IPS-18a (cell line): ENCODE measurements at regions not wholly inside any gene's neighbourhood (a gene's known extent, or its start where the extent isn't known, plus 50 kb on each side); places are given as distances from the start of the nearest gene placed in this dataset.
"Not testable (repeated sequence)": the region's sequence is repeated elsewhere in the genome, so short reads cannot be mapped to it uniquely, and the experiment has no call there.

Experiments used
- H3K27ac ChIP-seq: one replicate; pipeline ENCODE4 v1.5.1; 2013; ENCODE audit warnings: low read length
- H3K27me3 ChIP-seq: one replicate; pipeline ENCODE4 v1.6.1; 2013; ENCODE audit warnings: mild to moderate bottlenecking, low read length; ENCODE audit not compliant: control insufficient read depth, insufficient read depth
- H3K36me3 ChIP-seq: one replicate; pipeline ENCODE4 v1.6.1; 2013; ENCODE audit warnings: low read depth, low read length; ENCODE audit not compliant: control insufficient read depth
- H3K4me1 ChIP-seq: one replicate; pipeline ENCODE4 v1.6.1; 2013; ENCODE audit warnings: low read depth, low read length; ENCODE audit not compliant: control insufficient read depth
- H3K4me3 ChIP-seq: one replicate; pipeline ENCODE4 v1.5.1; 2013; ENCODE audit warnings: low read length
- H3K9ac ChIP-seq: one replicate; pipeline ENCODE4 v1.6.1; 2013; ENCODE audit warnings: mild to moderate bottlenecking, low read length, moderate library complexity
- H3K9me3 ChIP-seq: one replicate; pipeline ENCODE4 v1.6.1; 2013; ENCODE audit warnings: low read depth, low read length; ENCODE audit not compliant: control insufficient read depth

- no peak overlapping the region for H3K9ac ChIP-seq
- no peaks in the 10 kb centered on the region for H3K36me3 ChIP-seq
- no peaks in the 10 kb centered on the region for H3K9me3 ChIP-seq
- H3K4me3 ChIP-seq, result no peak overlapping the region
- no peak overlapping the region for H3K27ac ChIP-seq
- H3K4me1 ChIP-seq, result no peaks in the 10 kb centered on the region
- no peaks in the 10 kb centered on the region for H3K27me3 ChIP-seq
Observed at GRCh38 chr12:88895634-88896033, 315.4 kb upstream of the KITLG start.

DNA sequence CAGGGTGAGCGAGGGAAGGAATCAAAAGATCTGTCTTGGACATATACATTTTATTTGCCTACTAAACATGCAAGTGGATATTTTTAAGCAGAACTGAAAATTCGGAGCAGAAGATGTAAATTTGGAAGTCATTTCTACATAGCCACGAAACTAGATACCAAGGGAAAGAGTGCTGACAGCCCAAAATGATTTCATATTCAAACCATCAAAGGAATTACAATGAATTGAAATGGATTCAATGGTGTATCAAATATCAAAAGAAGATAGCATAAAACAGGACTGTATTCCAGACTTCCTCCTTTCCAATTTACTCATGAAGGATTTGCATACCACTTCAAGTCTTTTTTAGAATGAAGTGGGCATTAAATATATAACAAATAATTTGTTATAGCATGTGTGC, 313.5 kb upstream of the KITLG start:
- H3K9ac ChIP-seq, result no peak overlapping the region
- no peaks in the 10 kb centered on the region for H3K27me3 ChIP-seq
- H3K36me3 ChIP-seq, result no peaks in the 10 kb centered on the region
- H3K4me1 ChIP-seq, result no peaks in the 10 kb centered on the region
- no peak overlapping the region for H3K27ac ChIP-seq
- no peaks in the 10 kb centered on the region for H3K9me3 ChIP-seq
- H3K4me3 ChIP-seq, result no peak overlapping the region

DNA sequence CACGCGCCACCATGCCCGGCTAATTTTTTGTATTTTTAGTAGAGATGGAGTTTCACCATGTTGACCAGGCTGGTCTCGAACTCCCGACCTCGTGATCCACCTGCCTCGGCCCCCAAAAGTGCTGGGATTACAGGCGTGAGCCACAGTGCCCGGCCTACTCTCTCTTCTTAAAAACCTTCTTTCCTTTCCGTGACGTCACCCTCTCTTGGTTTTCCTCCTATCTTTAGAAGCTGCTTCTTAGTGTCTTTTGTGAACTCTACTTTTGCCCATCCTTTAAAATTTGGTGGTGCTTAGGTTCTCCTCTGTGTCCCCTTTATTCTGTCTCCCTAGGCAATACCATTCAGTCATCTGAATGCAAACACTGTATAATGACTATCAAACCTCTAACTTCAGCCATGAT, 311.2 kb upstream of the KITLG start:
- not testable (repeated sequence) for H3K4me1 ChIP-seq

DNA sequence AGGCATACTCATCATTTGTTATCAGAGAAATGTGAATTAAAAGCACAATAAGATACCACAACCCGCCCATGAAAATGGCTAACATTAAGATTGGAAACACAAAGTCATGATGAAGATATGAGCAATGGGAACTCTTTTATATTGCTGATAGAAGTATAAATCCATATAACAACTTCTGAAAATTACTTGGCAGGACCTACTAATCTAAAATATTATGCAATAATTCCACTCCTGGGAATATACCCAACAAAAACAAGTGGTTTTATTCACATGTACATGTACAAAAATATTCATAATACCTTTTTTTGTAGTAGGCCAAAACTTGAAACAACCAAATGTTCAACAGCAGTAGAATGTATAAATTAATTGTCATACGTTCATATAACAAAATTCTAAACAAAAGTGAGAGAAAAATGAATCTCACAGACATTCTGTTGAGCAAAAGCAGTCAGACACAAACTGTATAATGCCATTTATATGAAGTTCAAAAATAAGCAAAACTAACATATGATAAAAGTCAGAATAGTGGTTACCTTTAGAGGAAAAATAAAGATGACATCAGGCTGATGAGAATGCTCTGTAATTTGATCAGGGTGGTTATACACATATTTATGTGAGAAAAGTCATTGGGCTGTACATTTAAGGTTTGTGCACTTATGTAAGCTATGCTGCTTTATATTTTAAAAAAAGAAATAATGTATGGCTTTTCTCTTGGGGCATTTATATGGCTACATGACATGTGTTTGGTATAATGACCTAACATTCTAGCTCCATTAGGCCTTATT, 309.2 kb upstream of the KITLG start:
- Histone ChIP-seq H3K9ac (no peak overlapping the region), H3K4me1 (no peaks in the 10 kb centered on the region), H3K36me3 (no peaks in the 10 kb centered on the region), H3K9me3 (no peaks in the 10 kb centered on the region), H3K4me3 (no peak overlapping the region), H3K27me3 (no peaks in the 10 kb centered on the region), H3K27ac (no peak overlapping the region)

More for the DNA sequence above, 311.2 kb upstream of the KITLG start:
- not testable (repeated sequence) for H3K27me3 ChIP-seq, H3K4me3 ChIP-seq, H3K9me3 ChIP-seq, H3K27ac ChIP-seq, H3K36me3 ChIP-seq, H3K9ac ChIP-seq

DNA sequence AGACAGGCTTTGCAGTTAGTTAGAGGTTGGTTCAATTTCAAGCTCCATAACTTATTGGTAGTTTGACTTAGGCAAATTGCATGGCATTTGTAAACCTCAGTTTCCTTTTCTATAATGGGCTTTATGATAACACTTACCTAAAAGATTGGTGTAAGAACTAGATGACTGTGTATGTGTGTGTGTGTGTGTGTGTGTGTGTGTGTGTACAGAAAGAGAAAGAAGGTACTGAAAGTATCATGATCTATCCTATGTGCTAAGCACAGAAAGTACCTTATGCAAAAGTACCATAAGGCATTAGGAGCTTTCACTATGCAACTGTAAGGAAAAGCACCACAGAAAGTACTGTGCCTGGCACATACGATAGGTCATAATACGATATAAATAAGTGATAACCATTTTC, 304.3 kb upstream of the KITLG start:
- H3K9ac ChIP-seq, result no peak overlapping the region
- H3K9me3 ChIP-seq, result no peaks in the 10 kb centered on the region
- no peaks in the 10 kb centered on the region for H3K4me1 ChIP-seq
- no peak overlapping the region for H3K27ac ChIP-seq
- H3K27me3 ChIP-seq, result no peaks in the 10 kb centered on the region
- no peak overlapping the region for H3K4me3 ChIP-seq
- no peaks in the 10 kb centered on the region for H3K36me3 ChIP-seq

GRCh38 chr12:88882662-88883061, 302.4 kb upstream of the KITLG start:
- Histone ChIP-seq H3K4me1 (no peaks in the 10 kb centered on the region), H3K36me3 (no peaks in the 10 kb centered on the region), H3K27ac (no peak overlapping the region), H3K4me3 (no peak overlapping the region), H3K27me3 (no peaks in the 10 kb centered on the region), H3K9ac (no peak overlapping the region), H3K9me3 (no peaks in the 10 kb centered on the region)

DNA sequence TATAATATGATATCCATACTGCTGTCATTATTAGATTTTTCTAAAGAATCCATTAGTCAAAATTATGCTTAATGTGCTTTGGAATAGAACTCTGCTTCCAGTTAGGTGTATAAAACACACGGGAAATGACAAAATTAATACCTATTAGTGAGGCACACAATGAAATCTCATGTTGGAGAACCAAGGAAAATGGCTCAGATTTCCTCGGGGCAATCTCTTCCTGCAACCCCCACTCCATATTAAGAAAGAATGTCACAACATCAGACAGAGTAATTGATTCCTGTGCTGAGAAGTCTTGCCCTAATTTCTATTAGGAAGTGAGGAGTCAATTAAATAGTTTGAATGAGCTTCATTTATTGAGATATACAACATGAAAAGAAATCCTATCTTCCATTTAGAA, 299.8 kb upstream of the KITLG start:
- Histone ChIP-seq H3K4me3 (no peak overlapping the region), H3K27me3 (no peaks in the 10 kb centered on the region)

GRCh38 chr12:88878295-88878694, 298.0 kb upstream of the KITLG start:
- H3K9ac ChIP-seq, result no peak overlapping the region
- H3K9me3 ChIP-seq, result no peaks in the 10 kb centered on the region

More for the DNA sequence above, 299.8 kb upstream of the KITLG start:
- no peaks in the 10 kb centered on the region for H3K36me3 ChIP-seq
- H3K9ac ChIP-seq, result no peak overlapping the region
- H3K27ac ChIP-seq, result no peak overlapping the region
- no peaks in the 10 kb centered on the region for H3K4me1 ChIP-seq
- H3K9me3 ChIP-seq, result no peaks in the 10 kb centered on the region

GRCh38 chr12:88876857-88877256, 296.6 kb upstream of the KITLG start:
- Histone ChIP-seq H3K27ac (no peak overlapping the region), H3K36me3 (no peaks in the 10 kb centered on the region), H3K9ac (no peak overlapping the region), H3K4me3 (no peak overlapping the region), H3K9me3 (no peaks in the 10 kb centered on the region), H3K27me3 (no peaks in the 10 kb centered on the region), H3K4me1 (peaks cover 4% of the 10 kb centered on the region)

More at GRCh38 chr12:88878295-88878694, 298.0 kb upstream of the KITLG start:
- Histone ChIP-seq H3K4me3 (no peak overlapping the region), H3K4me1 (peaks cover 4% of the 10 kb centered on the region), H3K27ac (no peak overlapping the region), H3K27me3 (no peaks in the 10 kb centered on the region), H3K36me3 (no peaks in the 10 kb centered on the region)

GRCh38 chr12:88870000-88870737, 289.9 kb upstream of the KITLG start:
- no peak overlapping the region for H3K27ac ChIP-seq
- no peak overlapping the region for H3K9ac ChIP-seq
- H3K4me1 ChIP-seq, result peaks cover 4% of the 10 kb centered on the region
- no peaks in the 10 kb centered on the region for H3K27me3 ChIP-seq
- no peaks in the 10 kb centered on the region for H3K36me3 ChIP-seq
- no peak overlapping the region for H3K4me3 ChIP-seq
- H3K9me3 ChIP-seq, result no peaks in the 10 kb centered on the region

GRCh38 chr12:88868050-88868449, 287.8 kb upstream of the KITLG start:
- H3K9me3 ChIP-seq, result no peaks in the 10 kb centered on the region

DNA sequence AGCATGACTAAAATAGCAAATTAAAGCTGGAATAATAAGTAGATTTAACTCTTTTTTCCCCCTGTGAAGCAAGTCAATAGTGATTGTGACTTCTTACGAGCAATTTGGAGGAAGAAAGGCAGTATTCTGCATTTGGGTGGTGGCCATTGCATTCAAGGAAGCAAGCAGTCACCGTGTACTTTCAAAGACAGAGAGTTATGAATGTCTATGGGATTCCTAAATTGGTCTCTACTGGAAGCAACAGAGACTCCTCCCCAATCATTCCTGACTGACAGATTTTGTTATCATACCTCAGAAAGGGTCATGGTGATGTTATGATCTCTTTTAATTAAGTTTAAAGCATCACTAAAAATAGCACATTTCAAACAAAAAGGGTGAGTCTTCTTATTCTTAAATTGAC, 287.2 kb upstream of the KITLG start:
- Histone ChIP-seq H3K9me3 (no peaks in the 10 kb centered on the region), H3K4me1 (peaks cover 12% of the 10 kb centered on the region), H3K36me3 (no peaks in the 10 kb centered on the region), H3K4me3 (no peak overlapping the region), H3K27me3 (no peaks in the 10 kb centered on the region), H3K9ac (no peak overlapping the region), H3K27ac (no peak overlapping the region)

More at GRCh38 chr12:88868050-88868449, 287.8 kb upstream of the KITLG start:
- H3K9ac ChIP-seq, result no peak overlapping the region
- H3K27ac ChIP-seq, result no peak overlapping the region
- H3K4me3 ChIP-seq, result no peak overlapping the region
- peaks cover 9% of the 10 kb centered on the region for H3K4me1 ChIP-seq
- H3K36me3 ChIP-seq, result no peaks in the 10 kb centered on the region
- no peaks in the 10 kb centered on the region for H3K27me3 ChIP-seq
